Epithelial cell of prostate (primary cell): ENCODE measurements at regions not wholly inside any gene's neighbourhood (a gene's known extent, or its start where the extent isn't known, plus 50 kb on each side); places are given as distances from the start of the nearest gene placed in this dataset.

Experiments used
- DNase-seq: peaks from one replicate; pipeline ENCODE4 v3.0.0-alpha.2; 2011; ENCODE audit warnings: low read depth, low spot score
- H3K27ac ChIP-seq: fragments of 450-650 bp; 2 replicates; pipeline ENCODE4 v1.5.1; 2017; ENCODE audit warnings: mild to moderate bottlenecking

DNA sequence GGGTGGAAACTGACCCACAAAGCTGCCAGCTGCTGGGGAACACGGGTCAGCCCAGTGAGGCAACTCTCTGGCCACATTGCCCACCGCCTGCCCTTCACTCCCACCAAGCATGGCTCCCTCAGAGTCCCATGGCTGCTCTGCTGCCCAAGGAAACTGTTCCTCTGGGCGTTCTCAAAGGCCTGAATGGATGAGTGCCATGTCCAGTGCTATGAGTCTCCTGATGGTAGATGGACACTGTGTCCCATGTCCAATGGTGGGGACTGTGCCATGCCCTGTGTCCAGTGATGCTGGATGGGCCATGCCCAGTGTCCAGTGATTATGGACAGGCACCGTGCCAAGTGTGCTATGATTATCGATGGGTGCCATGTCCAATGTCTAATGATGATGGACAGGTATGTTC, 88.8 kb downstream of the ANKRD10 start:
- DNase-seq: no peak
- H3K27ac ChIP-seq: no peak overlapping the region

- H3K27ac ChIP-seq: no peak overlapping the region
- no peak for DNase-seq
Observed at GRCh38 chr13:110826861-110827672, 87.8 kb downstream of the ANKRD10 start.
